ENCODE measurements at regions not wholly inside any gene's neighbourhood (a gene's known extent, or its start where the extent isn't known, plus 50 kb on each side); places are given as distances from the start of the nearest gene placed in this dataset.

DNA sequence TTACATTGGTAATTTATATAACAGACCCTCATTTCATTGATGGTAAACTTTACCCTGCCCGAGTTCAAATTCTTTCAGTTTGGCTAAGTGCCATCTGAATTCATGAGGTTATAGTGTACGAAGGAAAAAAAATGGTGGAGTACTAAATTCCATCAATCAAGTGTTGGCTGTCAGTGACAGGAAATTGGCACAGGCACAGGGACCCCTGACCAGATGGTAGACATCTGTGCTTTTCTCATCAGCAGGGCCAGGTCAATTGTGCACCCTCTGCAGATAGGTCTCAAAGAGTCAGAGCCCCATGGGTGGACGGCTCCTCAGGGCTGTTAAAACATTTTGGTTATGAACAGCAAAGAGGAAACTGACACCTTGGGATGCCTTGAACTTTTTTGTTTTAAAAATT lies 439.2 kb downstream of the SETBP1 start:
- peak; percentile 87 for DNase-seq

DNA sequence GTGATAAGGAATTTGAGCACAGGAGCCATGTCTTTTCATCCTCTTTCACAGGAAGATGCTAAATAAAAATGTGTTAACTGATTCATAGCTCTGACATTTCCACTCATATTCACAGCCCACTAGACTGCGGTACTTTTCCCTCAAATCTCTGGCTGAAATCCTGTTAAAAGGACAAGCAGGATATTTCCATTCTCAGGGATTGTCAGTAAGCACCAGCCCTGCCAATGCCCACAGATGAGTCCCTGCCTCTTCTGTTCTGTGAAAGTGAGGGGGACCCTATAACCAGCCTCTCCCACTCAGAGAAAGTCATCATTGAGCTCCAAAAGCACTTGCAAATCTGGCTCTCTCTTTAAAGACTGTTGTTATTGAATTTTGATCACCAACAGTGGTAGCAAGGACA lies 440.5 kb downstream of the SETBP1 start:
- DNase-seq, result no peak

DNA sequence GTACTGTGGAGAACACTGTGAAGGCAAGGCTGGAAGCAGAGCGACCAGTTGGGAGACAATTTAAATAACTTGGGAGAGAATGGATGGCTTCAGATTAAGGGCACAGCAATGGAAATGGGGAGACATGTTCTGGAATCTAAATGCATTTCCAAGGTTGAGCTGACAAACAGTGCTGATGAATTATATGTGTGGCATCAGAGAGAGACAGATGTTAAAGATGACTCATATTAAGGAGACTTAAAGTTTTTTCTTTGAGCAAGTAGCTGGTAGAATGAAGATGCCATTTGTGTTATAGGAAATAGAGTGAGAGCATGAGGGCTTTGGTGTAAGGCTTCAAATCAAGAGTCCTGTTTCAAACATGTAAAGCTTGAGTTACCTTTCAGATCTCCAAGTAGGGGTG lies 441.8 kb downstream of the SETBP1 start:
- DNase-seq, result peak; percentile 5

DNA sequence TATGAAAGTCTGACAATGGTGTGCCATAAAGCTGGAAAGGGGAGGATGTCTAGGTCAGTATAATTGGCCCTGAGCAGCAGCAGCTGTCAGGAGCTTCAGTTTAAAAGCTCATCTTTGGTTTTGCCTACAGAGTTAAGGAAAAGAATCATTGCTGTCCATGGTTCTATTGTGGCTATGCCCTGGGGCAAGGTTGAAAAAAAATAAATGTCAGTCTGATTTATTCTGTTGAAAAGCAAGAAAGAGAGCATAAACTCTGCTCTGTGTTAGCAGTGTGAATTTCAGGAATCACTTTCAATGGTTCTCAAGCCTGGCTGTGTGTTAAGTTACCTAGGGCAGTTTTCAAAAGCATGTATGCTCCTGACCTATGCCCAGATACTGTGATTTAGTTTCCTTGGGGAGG lies 446.7 kb downstream of the SETBP1 start:
- DNase-seq, result no peak

DNA sequence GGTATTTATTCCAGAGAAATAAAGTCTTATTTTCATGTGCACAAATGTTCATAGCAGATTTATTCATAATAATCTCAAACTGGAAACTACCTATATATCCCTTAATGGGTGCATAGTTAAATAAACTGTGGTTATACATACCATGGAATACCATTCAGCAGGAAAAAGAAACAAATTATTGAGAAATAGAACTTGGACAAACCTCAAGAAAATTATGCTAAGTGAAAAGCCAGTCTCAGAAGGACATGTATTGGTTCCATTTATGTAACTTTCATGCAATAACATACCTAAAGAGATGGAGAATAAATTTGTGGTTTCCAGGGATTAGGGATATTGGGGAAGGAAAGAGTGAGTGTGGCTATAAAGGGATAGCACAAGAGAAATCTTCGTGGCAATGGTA lies 452.6 kb downstream of the SETBP1 start:
- DNase-seq, result no peak

DNA sequence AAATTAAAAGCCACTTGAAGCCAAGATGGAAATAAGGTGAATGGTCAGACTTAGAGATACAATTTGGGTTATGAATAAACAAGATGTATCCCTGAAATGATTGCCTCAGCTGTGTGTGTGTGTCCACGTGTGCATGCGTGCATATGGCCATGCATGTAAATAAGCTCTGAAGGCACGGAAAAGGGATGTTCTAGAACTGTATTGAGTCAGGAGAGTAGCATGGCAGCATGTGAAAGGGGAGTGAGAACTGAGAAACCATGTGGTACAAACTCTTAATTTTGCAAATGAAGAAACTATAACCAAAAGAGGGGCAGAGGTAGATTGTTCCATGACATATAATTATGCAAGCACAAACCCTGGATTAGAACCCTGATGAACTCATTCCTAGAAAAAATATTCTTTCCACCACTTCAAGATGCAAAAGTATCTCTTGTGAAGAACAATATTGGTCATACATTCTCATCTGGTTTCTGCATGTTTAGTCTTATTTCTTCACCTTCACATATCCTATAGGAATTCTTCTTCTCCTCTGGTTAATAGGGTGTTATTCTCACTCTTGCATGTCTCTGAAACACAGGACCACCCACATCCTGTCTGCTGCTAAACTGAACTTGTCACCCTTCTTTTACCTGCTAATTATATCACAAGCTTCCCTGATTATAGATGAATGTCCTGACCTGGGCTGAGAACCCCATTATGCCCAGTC lies 455.8 kb downstream of the SETBP1 start:
- DNase-seq, result no peak

DNA sequence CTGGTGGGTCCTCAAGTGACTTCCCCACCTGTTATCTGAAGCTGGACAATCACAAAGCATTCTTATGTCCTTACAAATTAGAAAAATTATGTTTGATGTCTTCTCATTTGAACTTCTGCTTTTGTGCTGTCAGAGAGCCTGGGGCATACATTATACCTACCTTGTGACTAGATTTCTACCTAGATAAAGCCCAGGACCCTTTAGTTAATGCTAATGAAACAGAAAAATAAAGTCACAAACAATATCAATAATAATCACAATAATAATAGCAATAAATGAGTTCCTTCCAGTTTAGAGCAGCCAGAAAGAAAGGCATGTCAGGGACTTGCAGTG lies 456.4 kb downstream of the SETBP1 start:
- DNase-seq, result no peak

DNA sequence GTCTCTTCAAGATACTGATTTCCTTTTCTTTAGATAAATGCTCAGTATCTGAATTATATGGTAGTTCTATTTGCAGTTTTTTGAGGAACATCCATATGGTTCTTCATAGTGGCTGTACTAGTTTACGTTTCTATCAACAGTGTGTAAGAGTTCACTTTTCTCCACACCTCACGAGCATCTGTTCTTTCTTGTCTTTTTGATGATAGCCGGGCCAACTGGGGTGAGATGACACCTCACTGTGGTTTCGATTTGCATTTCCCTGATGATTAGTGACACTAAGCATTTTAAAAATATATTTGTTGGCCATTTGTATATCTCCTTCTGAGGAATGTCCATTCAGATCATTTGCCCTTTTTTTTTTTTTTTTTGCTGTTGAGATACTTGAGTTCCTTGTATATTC lies 458.8 kb downstream of the SETBP1 start:
- no peak for DNase-seq

DNA sequence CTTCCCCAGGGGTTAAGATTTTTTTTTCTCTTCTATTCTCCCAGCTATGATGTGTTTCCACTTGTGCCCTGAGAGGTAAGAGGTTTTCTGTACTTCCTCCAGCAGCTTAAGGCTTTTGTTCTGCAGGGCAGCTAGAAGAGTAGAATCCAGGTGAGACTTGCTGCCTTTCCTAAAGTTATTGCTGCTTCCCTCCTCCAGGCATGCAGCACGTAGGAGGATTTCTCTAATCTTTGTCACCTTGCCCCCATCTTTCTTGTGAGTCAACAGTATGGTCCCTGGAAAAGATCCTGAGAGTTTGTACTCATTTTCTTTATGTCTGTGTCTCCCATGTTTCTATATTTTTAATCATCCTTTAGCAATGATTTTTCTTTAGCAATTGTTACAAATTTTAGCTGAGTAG lies 462.2 kb downstream of the SETBP1 start:
- DNase-seq, result no peak

DNA sequence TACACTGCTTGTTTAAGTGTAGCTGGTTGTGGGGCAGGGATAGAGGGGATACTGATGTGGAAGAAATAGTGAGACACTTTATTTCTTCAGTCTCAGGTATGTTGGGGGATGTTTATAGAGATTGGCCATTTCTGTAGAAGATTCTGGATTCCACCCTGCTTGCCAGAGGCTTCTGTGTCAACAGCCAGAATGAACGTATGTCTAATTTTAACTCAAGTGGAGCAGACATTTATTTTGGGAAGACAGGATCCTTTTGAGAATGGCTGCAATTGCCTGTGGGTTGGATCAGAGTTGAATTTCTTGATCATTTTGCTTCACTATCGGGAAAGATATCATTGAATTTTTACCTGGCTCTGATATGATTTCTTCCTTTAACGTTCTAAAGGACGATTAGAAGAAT lies 465.6 kb upstream of the SLC14A2 start:
- DNase-seq, result no peak

DNA sequence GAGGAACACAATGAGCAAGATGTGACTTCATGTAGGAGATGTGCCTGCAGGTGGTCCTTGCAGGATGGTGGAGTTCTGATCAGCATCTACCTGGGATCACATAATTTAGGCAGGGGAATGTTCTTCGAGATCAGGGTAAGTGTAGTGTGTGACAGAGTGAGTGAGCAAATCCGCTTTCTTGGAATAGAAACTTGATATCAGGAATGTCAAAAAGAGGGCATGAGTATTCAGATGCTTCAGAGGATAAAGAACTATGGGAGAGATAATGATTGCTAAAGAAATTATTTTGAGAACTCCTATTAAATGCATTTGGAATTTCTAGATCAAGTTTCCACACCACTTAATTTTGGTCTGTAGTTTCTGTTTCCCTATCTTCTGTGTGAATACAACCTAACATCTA lies 463.6 kb upstream of the SLC14A2 start:
- no peak for DNase-seq

DNA sequence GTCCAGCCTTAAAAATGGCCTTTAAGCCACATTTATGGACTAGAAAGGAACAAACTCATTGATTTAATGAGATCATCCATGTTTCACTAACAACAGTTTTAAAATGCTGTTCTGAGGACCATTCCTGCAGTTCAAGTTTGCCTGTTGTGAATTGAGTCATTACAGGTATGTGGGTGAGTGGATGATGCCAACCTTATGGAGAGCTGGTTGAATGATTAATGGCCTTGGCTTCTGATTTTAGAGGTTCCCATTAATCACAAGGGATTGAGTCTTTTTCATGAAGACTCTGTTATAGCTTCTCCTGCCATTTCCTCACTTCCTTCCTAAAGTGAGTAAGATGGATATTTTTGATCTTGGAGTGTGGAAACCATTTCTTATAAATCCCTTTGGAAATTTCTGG lies 459.8 kb upstream of the SLC14A2 start:
- DNase-seq, result no peak

DNA sequence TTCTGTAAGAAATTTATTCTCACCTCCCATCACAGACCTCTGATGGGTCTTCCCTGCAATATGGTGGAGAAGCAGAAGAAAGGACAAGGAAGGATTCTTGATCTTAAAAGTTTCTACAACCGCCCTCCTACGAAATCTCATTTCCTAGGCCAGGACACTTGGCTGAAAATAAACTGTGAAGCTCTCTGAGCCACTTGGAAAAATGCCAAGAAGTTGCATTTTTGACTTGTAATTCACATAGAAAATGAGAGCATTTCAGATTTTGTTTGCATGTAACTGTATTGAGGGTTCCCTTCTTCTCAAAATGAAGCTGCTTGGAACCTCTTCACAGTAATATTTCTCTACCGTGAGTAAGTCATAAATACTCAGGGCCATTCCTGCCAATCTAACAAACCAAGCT lies 458.3 kb upstream of the SLC14A2 start:
- DNase-seq, result no peak

DNA sequence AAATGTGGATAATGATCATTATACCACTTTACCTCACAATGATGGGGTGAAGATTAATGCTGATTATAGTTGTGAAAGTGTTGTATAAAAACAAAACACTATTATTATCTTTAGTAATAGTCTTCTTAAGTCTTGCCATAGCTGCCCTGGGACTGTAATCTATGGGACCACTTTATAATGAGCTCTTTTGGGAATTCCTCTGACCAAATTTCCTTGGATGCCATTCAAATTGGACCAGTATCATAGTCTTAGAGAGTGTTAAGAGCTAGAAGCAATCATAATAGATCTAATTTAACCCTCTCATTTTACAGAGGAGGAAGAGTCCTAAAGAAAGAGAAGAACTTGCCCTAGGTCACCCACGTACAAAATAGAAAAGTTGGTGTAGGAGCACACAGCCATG lies 457.7 kb upstream of the SLC14A2 start:
- no peak for DNase-seq

DNA sequence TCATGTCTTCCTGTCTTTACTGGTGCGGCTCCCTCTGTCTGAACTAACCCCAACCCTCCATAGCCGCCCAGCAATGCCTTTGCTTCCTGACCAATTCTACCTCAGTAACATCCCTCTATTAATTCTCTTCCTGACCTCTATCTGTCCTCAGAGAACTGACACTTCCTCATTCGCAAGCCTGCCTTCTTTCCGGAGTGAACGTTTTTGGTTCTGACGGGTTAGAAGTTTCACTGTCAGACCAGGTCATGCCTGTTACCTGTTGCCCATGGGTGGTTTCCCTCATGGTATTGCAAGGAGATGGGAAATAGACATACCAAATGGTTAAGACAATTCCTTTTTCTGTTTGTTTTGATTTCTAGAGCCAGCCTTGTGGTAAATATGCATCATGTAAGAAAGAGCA lies 453.4 kb upstream of the SLC14A2 start:
- DNase-seq, result no peak

DNA sequence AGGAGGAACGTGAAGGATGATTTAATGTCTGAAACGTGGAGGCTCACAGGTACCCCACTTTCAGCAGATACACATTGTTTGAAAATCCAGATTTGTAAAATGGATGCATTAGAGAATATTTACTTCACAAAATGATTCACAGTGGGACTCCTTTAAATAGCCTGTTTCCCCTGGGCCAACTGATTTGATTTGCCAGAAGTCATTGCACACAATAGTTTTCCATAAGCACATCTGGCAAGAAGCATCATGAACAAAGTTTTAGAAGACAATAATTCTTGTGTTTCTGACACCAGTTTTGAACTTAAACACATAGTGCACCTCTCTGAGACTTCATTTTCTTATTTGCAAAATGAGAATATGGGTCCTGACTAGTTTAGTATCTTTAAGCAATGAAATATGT lies 451.4 kb upstream of the SLC14A2 start:
- no peak for DNase-seq

DNA sequence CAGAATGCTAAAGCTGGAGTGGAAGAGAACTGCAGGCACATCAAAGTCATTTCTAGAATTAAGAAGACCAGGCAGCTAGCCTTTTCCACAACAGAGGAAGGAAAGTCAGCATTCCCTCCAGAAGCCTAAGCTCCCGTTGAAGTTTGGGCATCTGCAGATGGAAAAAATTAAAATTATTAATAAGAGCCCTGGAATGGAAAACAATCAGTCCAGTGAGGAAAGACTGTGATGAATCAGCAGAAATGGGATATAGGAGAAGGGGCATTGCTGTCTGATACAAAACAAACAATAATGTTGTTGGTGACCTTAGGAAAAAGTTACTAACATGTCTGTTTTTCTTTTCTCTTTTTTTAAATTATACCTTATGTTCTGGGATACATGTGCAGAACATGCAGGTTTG lies 450.7 kb upstream of the SLC14A2 start:
- DNase-seq, result no peak

DNA sequence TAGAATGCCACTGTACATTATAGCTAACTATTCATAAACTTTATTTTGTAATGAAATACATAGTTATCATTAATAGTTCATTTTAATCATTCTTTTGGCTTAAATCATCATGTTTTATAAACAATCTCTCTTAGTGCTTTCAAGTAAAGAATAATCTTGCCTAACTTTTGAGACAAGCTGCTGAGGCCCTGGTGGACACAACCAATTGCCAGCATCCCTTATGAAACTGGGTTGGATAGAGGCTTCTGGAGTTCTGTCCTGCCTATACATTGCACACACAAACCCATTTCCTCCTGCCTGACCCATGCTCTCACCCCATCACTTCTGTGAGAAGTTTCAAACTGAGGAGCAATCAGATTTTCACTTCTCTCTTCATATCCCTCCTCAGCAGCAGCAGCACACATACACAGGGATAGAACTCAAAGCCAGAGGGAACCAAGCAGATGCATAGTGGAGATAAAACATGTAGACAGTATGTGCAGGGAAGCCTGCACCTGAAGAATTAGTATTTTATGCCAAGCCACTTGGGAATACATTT lies 450.0 kb upstream of the SLC14A2 start:
- DNase-seq, result no peak

DNA sequence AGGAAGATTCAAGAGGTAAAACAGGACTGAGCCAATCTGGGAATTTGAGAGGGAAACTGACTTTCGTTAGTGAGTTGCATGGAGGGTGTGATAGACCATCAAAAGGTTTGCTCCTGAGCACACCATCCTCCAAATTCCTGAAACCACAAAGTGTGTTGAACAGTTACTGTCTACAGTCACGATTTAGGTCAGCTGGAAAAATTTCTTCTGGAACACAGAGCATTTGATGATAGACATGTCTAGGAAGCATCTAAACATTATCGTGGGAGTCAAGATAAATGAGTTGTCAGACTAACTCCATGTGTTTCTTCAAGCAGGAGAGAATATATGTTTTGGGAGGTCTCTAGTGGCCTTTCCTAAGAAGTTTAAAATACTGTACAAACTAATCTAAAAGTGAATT lies 449.4 kb upstream of the SLC14A2 start:
- DNase-seq, result no peak

DNA sequence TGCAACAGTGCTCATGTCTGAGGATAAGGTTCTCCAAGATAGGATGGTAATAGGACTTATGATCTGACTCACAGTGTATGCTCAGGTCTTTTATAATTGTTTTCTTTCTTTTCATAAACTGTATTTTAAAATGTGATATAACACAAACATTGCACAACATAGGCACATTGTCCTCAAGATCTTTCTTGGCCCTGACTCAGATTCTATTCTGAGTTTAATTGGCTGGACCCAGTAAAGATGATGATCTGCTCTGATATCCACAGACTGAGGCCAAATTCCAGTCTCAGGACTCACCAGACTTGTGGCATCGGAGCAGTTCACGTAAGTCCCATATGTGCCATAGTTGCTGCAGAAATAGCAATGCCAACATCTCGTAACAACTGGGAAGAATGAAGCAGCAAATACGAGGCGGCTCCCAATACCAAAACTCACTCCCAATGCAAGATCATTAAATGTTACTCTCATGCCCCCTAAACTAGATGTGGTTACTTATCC lies 448.9 kb upstream of the SLC14A2 start:
- DNase-seq, result no peak

DNA sequence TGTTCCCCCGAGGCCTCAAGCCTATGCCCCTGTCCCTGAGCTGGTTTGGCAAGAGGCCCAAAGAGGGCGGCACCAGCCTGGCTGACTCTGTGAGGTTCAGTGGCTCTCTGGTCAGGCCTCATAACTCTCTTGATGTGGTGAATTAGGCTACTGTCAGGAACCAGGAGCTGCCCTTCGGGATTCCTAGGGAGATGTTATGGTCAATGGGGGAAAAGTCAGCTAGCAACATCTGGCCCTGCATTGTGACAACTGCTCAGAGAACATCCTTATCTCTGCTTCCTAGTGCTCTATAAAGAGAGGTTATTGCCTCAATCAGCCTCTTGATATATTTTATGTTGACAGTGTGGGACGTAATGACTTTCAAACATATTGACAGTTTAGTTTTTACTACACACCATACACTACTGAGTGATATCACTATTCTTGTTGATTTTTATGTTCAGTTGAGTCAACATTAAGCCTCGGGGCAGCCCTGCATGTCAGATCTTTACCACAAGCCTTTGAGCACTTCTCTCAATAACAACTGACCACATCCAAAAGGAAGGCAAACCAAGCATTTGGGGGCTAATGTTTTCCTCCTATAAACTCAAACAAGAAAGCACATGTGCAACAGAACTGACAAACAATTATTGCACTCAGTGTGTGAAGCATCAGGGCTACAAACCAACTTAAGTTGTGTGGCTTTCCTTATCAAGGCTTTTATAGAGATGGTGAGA lies 448.3 kb upstream of the SLC14A2 start:
- no peak for DNase-seq

DNA sequence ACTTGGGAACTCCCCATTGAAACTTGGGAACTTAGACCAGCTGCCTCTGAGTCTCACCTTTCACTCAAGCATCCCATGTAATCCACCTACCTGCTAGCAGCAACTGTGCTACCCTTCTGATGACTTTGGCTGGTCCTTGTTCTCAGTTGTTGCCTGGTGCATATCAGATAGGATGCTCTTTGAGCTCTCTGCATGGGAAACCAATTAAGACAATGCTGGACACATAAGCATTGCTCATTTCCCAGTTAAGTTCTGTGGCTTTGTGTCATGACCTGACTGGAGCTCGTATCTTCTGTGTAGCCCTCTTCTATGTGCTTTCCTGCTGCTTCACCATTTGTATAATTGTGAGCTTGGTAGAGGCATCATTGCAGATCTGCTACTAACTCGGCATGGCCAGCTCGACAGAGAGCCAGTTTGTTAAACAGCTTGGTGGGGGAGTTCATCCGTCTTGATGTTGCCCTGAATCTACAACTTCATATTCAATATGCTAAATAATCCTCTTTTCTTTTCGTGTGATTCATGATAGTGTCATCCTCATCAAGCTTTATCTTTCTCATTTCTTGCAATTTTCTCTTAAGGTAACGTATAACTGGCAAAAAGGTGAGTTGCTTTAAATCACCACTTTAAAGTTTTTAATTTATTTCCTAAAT lies 447.5 kb upstream of the SLC14A2 start:
- no peak for DNase-seq

DNA sequence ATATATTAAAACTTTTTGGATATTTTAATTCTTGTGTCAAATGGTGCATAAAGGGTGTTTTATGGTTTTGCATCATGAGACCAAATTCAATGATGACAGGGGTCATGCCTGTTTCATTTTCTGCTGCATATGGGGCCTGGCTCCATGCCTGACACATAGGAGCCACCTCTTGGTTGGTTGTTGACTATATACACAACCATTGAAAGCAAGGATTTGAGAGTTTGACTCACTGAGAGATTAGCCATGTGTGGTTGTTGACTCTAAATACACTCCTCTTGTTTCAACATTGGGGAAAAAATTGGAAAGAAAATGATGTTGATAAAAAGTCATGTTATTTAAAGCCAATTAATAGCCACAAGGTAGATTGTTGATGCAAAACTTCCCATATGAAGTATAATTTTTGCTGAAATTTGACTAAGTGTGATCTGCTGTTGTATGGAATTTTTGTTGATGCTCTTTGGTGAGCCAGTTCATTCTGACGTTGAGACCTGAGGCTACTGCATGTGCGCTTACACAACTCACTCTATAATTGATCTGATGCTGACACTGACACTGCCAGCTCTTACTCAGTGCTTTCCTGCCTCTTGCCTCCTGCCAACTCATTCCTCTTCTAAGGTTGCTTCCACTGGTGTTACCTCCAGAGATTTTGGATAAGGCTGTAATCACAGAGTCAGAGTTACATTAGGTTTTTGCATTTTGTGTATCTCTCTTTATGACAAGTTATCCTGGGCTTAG lies 446.2 kb upstream of the SLC14A2 start:
- DNase-seq, result no peak
